ENCODE measurements at regions not wholly inside any gene's neighbourhood (a gene's known extent, or its start where the extent isn't known, plus 50 kb on each side); places are given as distances from the start of the nearest gene placed in this dataset.

DNA sequence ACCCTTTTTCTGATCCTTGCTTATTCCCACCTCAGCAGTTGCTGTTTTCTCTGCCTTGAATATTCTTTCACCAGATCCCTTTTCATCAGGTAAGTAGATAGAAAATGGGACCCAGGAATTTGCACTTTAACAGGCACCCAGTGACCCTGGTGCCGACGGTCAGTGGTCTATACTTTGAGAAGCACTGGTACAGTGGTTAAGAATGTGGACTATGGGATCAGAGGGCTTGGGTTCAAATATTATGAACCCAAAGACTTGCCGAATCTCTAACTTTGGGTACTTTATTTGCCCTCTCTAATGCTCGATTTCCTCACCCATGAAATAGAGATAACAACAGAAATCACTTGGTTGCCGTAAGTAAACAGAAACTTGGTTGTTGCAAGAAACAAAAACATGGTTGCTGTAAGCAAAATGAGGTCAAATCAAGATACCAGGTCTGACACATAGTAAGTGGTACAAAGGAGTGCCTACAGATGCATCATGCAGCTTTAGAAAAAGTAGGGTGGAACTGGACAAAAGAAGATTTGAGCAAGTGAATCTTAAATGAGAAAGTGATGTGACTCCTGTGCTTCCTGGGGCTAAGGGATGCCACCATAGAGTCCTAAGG lies 69.5 kb upstream of the GLS start:
- Histone ChIP-seq H3K36me3 (no peaks in the 10 kb centered on the region), H3K9me3 (no peaks in the 10 kb centered on the region), H3K4me3 (no peak overlapping the region), H3K27me3 (no peaks in the 10 kb centered on the region), H3K4me1 (no peaks in the 10 kb centered on the region), H3K27ac (no peak overlapping the region)
- ATAC-seq (no peak), DNase-seq (no peak)
- 84 to 91% methylated on average over 5 of the region's 5 CpGs for WGBS, 2 donors
- TF ChIP-seq, protein P1, sequence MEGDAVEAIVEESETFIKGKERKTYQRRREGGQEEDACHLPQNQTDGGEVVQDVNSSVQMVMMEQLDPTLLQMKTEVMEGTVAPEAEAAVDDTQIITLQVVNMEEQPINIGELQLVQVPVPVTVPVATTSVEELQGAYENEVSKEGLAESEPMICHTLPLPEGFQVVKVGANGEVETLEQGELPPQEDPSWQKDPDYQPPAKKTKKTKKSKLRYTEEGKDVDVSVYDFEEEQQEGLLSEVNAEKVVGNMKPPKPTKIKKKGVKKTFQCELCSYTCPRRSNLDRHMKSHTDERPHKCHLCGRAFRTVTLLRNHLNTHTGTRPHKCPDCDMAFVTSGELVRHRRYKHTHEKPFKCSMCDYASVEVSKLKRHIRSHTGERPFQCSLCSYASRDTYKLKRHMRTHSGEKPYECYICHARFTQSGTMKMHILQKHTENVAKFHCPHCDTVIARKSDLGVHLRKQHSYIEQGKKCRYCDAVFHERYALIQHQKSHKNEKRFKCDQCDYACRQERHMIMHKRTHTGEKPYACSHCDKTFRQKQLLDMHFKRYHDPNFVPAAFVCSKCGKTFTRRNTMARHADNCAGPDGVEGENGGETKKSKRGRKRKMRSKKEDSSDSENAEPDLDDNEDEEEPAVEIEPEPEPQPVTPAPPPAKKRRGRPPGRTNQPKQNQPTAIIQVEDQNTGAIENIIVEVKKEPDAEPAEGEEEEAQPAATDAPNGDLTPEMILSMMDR (IDR thresholded peaks at IDR 0.05), result no peak
- intact Hi-C loops (cut with DNase I), result loop anchor here in 1 of 10 donors (5.0 kb wide), 1 partner anchor 724 kb away; no protein-coding TSS in a partner anchor

DNA sequence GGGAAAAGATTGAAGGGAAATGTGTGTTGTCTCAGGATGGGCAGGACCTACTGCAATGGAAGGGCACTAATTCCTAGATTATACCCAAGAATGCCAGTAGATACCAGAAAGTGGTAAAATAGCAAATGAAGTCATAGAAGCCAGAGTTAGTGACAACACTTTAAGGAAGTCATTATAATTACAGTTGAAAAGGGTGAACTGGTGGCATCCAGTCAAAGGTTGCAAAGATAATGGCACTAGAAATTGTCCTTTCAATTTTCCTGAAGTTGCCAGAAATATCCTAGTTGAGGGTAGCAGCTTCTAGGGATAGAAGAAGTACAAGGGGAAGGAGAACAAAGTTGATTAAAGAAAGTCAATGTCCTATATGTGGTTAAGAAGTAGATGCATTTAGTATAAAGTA lies 68.8 kb upstream of the GLS start:
- ATAC-seq, result no peak
- TF ChIP-seq, protein P1 (IDR thresholded peaks at IDR 0.05), result no peak
- intact Hi-C loops (cut with DNase I), result loop anchor here in 1 of 10 donors (5.0 kb wide), 1 partner anchor 725 kb away; no protein-coding TSS in a partner anchor

DNA sequence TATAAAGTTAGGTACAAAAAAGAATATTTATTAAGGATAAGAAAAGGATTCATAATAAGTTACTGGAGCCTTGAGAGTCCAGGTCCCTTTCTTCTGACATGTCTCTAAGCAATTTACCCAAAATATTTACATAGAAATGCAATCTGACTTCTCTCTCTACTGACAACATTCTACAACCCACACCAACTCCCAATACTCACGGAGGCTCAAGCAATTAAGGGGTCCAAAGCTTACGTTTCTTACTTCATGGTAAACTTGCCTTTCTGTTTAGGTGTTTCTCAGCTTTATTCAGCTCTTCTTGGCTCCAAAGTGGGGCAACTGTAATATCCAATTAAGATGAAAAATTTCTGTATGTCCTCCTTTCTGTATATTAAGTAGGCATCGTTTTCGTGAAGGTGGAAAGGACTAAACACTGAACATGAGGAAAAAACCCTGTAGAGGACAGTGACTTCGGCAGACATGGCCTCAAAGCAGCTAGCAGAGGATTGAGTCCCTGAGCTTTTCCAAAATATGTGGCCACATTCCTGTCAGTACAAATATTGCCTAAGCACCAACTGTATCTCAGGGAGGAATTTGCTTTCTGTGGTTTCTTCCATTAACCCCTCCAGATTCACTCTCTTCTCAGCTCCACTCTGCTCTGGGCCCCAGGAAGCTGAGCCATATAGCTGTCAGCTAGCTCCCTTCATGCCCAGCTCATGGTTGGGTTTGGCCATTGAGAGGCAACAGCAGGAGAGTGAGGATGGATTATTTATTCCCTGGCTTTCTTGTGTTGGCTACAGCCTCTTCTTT lies 67.9 kb upstream of the GLS start:
- no peak for DNase-seq
- WGBS, 2 donors, result 88 to 92% methylated on average over 5 of the region's 5 CpGs
- no peaks in the 10 kb centered on the region for H3K27me3 ChIP-seq
- no peak overlapping the region for H3K27ac ChIP-seq
- no peak for ATAC-seq
- H3K9me3 ChIP-seq, result peaks cover 0 to 7% (median 0%) of the 10 kb centered on the region in 11 donors
- H3K4me1 ChIP-seq, result no peaks in the 10 kb centered on the region
- H3K36me3 ChIP-seq, result no peaks in the 10 kb centered on the region
- H3K4me3 ChIP-seq, result no peak overlapping the region
- intact Hi-C loops (cut with DNase I), result loop anchor here in 1 of 10 donors (5.0 kb wide), 1 partner anchor 725 kb away; no protein-coding TSS in a partner anchor
- TF ChIP-seq, protein P1 (IDR thresholded peaks at IDR 0.05), result no peak

More for the DNA sequence above, 68.8 kb upstream of the GLS start:
- Histone ChIP-seq H3K9me3 (peaks cover 0 to 2% (median 0%) of the 10 kb centered on the region in 11 donors), H3K4me3 (no peak overlapping the region), H3K27ac (no peak overlapping the region), H3K27me3 (no peaks in the 10 kb centered on the region), H3K4me1 (no peaks in the 10 kb centered on the region), H3K36me3 (no peaks in the 10 kb centered on the region)
- DNase-seq, result no peak

DNA sequence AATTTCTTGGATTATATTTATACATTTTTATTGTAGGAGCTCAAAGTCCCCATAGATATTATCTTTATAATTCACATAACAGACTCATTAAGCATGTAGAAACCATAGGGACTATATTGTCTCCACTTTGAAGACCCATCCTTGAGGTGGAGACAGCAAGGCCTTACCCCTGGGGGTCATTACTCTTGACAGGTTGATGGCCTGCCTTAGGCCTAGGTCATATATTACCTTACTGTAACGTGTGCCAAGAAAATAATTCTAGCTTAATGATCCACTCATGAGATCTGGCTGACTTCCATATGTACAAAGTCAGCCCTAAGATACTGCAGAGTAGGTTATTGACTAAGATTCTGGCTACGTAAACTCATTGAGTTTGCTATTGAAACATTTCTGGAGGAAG lies 65.4 kb upstream of the GLS start:
- Histone ChIP-seq H3K4me1 (peaks cover 0 to 10% (median 0%) of the 10 kb centered on the region in 9 donors), H3K27ac (no peak overlapping the region), H3K36me3 (no peaks in the 10 kb centered on the region), H3K27me3 (no peaks in the 10 kb centered on the region), H3K4me3 (no peak overlapping the region), H3K9me3 (peaks cover 0 to 7% (median 0%) of the 10 kb centered on the region in 11 donors)
- intact Hi-C loops (cut with DNase I), result no loop called here
- TF ChIP-seq, protein P1 (IDR thresholded peaks at IDR 0.05), result no peak
- WGBS, 2 donors, result 76 to 78% methylated on average over 2 of the region's 2 CpGs
- no peak for DNase-seq
- no peak for ATAC-seq
